LNCaP clone FGC (cell line): ENCODE measurements at regions not wholly inside any gene's neighbourhood (a gene's known extent, or its start where the extent isn't known, plus 50 kb on each side); places are given as distances from the start of the nearest gene placed in this dataset.

Experiments used
- DNase-seq: peaks from one replicate; pipeline ENCODE4 v3.0.0-alpha.2; 2011; ENCODE audit warnings: low read depth
- H3K4me3 ChIP-seq: 2 replicates; pipeline ENCODE4 v1.5.1; 2011; ENCODE audit warnings: mild to moderate bottlenecking, low read depth, low read length, control low read depth
- TF ChIP-seq, protein P1 (sequence below): IDR thresholded peaks from 2 replicates; pipeline ENCODE4 v1.5.1; 2012; ENCODE audit warnings: mild to moderate bottlenecking; ENCODE audit not compliant: control insufficient read depth, insufficient read depth; ENCODE audit errors: extremely low read depth

DNA sequence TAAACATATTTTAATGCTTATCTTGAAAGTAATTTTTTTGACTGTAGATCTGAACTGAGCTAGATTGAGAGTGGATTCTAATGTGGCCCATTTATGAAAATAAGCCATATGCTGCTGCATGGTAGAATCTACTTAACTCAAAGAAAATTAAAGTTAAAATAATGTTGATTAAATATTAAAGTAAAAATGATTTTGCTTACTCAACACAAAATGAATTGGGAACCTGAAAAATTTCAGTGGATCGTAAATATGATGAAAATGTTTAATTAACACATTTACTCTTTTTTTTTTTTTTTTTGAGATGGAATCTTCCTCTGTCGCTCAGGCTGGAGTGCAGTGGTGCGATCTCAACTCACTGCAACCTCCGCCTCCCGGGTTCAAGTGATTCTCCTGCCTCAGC is 144.5 kb upstream of the HMGN3 start:
- no peak for DNase-seq
- H3K4me3 ChIP-seq, result no peak overlapping the region
- TF ChIP-seq, protein P1, sequence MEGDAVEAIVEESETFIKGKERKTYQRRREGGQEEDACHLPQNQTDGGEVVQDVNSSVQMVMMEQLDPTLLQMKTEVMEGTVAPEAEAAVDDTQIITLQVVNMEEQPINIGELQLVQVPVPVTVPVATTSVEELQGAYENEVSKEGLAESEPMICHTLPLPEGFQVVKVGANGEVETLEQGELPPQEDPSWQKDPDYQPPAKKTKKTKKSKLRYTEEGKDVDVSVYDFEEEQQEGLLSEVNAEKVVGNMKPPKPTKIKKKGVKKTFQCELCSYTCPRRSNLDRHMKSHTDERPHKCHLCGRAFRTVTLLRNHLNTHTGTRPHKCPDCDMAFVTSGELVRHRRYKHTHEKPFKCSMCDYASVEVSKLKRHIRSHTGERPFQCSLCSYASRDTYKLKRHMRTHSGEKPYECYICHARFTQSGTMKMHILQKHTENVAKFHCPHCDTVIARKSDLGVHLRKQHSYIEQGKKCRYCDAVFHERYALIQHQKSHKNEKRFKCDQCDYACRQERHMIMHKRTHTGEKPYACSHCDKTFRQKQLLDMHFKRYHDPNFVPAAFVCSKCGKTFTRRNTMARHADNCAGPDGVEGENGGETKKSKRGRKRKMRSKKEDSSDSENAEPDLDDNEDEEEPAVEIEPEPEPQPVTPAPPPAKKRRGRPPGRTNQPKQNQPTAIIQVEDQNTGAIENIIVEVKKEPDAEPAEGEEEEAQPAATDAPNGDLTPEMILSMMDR, result no peak

DNA sequence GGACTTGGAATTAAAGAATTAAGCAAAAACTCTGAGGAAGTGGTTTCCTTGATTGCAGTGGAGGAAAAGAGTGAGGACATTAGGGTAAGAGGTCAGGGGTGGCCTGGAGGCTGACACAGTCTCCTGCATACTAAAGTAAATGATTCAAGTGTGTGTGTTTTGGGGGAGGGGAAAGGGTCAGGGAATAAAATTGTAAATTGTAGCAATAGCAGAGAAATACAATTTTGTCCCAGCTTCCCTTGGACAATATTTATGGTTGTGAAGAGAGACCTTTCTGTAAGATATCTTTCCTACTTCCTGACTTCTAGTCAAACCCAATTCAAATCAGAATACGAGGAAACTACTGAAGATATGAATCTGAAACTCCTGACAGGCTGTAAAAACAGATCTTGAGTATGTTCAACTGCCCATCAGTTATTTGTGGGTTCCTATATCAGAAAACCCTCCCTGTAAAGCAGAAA is 143.4 kb upstream of the HMGN3 start:
- TF ChIP-seq, protein P1, result no peak
- no peak overlapping the region for H3K4me3 ChIP-seq
- no peak for DNase-seq

- H3K4me3 ChIP-seq, result no peak overlapping the region
- TF ChIP-seq, protein P1, result no peak
These were observed 142.6 kb upstream of the HMGN3 start for GRCh38 chr6:79377047-79377446.

GRCh38 chr6:79375635-79376337 is 141.3 kb upstream of the HMGN3 start:
- DNase-seq, result no peak
- H3K4me3 ChIP-seq, result no peak overlapping the region
- TF ChIP-seq, protein P1, result no peak

More at GRCh38 chr6:79377047-79377446, 142.6 kb upstream of the HMGN3 start:
- no peak for DNase-seq

- TF ChIP-seq, protein P1, result no peak
- DNase-seq, result no peak
- H3K4me3 ChIP-seq, result no peak overlapping the region
These were observed 139.8 kb upstream of the HMGN3 start for GRCh38 chr6:79374308-79374707.

- no peak overlapping the region for H3K4me3 ChIP-seq
- TF ChIP-seq, protein P1, result no peak
- no peak for DNase-seq
These were observed 139.4 kb upstream of the HMGN3 start for GRCh38 chr6:79373880-79374279.

DNA sequence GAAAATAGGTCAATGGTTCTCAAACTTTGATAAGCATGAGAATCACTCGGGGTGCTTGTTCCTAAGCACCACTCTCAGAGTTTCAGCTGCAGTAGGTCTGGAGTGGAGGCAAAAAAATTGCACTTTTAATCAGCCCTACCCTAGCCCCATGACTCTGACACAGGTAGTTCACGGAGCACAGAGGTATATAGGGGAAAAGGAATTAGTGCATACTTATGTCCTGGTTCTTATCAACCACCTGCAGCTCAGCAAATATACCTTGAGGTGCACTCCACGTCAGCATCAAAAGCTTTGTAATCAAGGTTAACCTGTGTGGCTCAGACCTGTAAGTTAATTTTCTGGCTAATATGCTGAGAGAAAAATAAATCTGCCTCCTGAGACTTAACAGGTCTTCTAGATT is 138.8 kb upstream of the HMGN3 start:
- TF ChIP-seq, protein P1, result no peak
- no peak overlapping the region for H3K4me3 ChIP-seq
- no peak for DNase-seq
